ENCODE measurements at regions not wholly inside any gene's neighbourhood (a gene's known extent, or its start where the extent isn't known, plus 50 kb on each side); places are given as distances from the start of the nearest gene placed in this dataset.
"Not testable (repeated sequence)": the region's sequence is repeated elsewhere in the genome, so short reads cannot be mapped to it uniquely, and the experiment has no call there.

GRCh38 chr10:2772816-2773631 is 294.3 kb upstream of the PFKP start:
- Histone ChIP-seq H3K36me3 (ENCODE audit: low read length) (no peaks in the 10 kb centered on the region), H3K9me3 (ENCODE audit: insufficient read depth, low read length) (no peaks in the 10 kb centered on the region), H3K79me2 (ENCODE audit: insufficient read depth, low read length) (no peaks in the 10 kb centered on the region), H3F3A (ENCODE audit: insufficient read depth) (no peaks in the 10 kb centered on the region), H4K20me1 (ENCODE audit: low read depth, low read length) (no peaks in the 10 kb centered on the region), H3K9ac (ENCODE audit: low read length) (no peak overlapping the region), H3K4me2 (ENCODE audit: low read depth, low read length, poor library complexity, severe bottlenecking) (no peak overlapping the region), H3K9me2 (replicated peaks; ENCODE audit: insufficient read depth, low read length) (no peaks in the 10 kb centered on the region), H3K4me3 (ENCODE audit: insufficient read depth, low read length, poor library complexity, severe bottlenecking) (no peak overlapping the region), H3K27ac (ENCODE audit: low read depth, low read length) (no peak overlapping the region), H3K27me3 (ENCODE audit: low read length) (no peaks in the 10 kb centered on the region), H2AFZ (ENCODE audit: low read depth, low read length, severe bottlenecking) (no peak overlapping the region)
- TF ChIP-seq EZH2phosphoT487 (conservative IDR thresholded peaks at IDR 0.05; ENCODE audit: low read length) (no peak), CTCF (IDR thresholded peaks at IDR 0.05; ENCODE audit: insufficient read depth, low read length, poor library complexity, severe bottlenecking) (no peak)

DNA sequence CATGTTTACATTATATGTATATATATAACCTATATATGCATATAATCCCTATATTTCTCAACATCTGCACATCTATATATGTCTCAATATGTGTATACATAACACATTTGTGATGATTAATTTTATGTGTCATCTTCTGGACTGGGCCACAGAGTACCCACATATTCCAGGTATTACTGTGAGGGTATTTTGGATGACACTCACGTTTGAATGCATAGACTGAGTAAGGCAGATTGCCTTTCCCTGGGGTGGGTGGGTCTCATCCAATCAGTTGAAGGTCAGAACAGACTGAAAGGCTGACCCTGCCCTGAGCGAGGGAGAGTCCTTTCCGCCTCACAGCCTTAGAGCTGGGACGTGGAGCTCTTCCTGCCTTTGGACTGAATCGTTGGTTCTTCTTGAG is 295.2 kb upstream of the PFKP start:
- H2AFZ ChIP-seq (ENCODE audit: low read depth, low read length, severe bottlenecking): no peak overlapping the region
- H3K79me2 ChIP-seq (ENCODE audit: insufficient read depth, low read length): no peaks in the 10 kb centered on the region
- H3K9me3 ChIP-seq (ENCODE audit: insufficient read depth, low read length): no peaks in the 10 kb centered on the region
- H3K36me3 ChIP-seq (ENCODE audit: low read length): no peaks in the 10 kb centered on the region
- no peaks in the 10 kb centered on the region for H3K9me2 ChIP-seq (replicated peaks; ENCODE audit: insufficient read depth, low read length)
- H3F3A ChIP-seq (ENCODE audit: insufficient read depth): no peaks in the 10 kb centered on the region
- H3K27ac ChIP-seq (ENCODE audit: low read depth, low read length): no peak overlapping the region
- no peaks in the 10 kb centered on the region for H4K20me1 ChIP-seq (ENCODE audit: low read depth, low read length)
- no peak overlapping the region for H3K9ac ChIP-seq (ENCODE audit: low read length)
- H3K4me2 ChIP-seq (ENCODE audit: low read depth, low read length, poor library complexity, severe bottlenecking): no peak overlapping the region
- no peaks in the 10 kb centered on the region for H3K27me3 ChIP-seq (ENCODE audit: low read length)
- H3K4me3 ChIP-seq (ENCODE audit: insufficient read depth, low read length, poor library complexity, severe bottlenecking): no peak overlapping the region
- TF ChIP-seq EZH2phosphoT487 (conservative IDR thresholded peaks at IDR 0.05; ENCODE audit: low read length) (no peak), CTCF (IDR thresholded peaks at IDR 0.05; ENCODE audit: insufficient read depth, low read length, poor library complexity, severe bottlenecking) (no peak)

DNA sequence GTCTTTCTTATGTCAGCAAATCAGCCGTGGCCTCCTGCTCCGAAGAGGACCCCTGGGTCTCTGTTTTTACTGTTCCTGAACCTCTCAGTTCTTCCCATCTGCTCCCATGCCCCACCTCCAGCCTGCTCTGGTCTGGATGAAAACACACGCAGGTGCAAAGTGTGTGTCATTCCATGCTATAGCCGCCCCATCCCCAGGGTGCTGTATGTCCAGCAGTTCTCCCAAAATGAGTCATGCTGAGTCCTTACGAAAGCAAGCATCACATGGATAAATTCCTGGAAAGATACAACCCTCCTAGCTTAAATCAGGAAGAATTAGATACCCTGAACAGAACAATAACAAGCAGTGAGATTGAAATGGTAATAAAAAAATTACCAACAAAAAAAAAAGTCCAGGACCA is 300.1 kb upstream of the PFKP start:
- not testable (repeated sequence) for H3K4me2 ChIP-seq (ENCODE audit: low read depth, low read length, poor library complexity, severe bottlenecking); H3K27me3 ChIP-seq (ENCODE audit: low read length); H3F3A ChIP-seq (ENCODE audit: insufficient read depth); H3K9me2 ChIP-seq (replicated peaks; ENCODE audit: insufficient read depth, low read length); H3K79me2 ChIP-seq (ENCODE audit: insufficient read depth, low read length); H4K20me1 ChIP-seq (ENCODE audit: low read depth, low read length); H3K36me3 ChIP-seq (ENCODE audit: low read length); H3K9me3 ChIP-seq (ENCODE audit: insufficient read depth, low read length); H3K27ac ChIP-seq (ENCODE audit: low read depth, low read length); H3K9ac ChIP-seq (ENCODE audit: low read length); H2AFZ ChIP-seq (ENCODE audit: low read depth, low read length, severe bottlenecking); H3K4me3 ChIP-seq (ENCODE audit: insufficient read depth, low read length, poor library complexity, severe bottlenecking)

GRCh38 chr10:2761971-2762370 is 305.4 kb upstream of the PFKP start:
- TF ChIP-seq EZH2phosphoT487 (conservative IDR thresholded peaks at IDR 0.05; ENCODE audit: low read length) (no peak), CTCF (IDR thresholded peaks at IDR 0.05; ENCODE audit: insufficient read depth, low read length, poor library complexity, severe bottlenecking) (no peak)

More at GRCh38 chr10:2761971-2762370, 305.4 kb upstream of the PFKP start:
- H4K20me1 ChIP-seq (ENCODE audit: low read depth, low read length): no peaks in the 10 kb centered on the region
- no peaks in the 10 kb centered on the region; the same call in 1 of the 2 replicates for H3K9me3 ChIP-seq (ENCODE audit: insufficient read depth, low read length)
- H3K9ac ChIP-seq (ENCODE audit: low read length): no peak overlapping the region
- H3K79me2 ChIP-seq (ENCODE audit: insufficient read depth, low read length): no peaks in the 10 kb centered on the region
- no peaks in the 10 kb centered on the region for H3K9me2 ChIP-seq (replicated peaks; ENCODE audit: insufficient read depth, low read length)
- H2AFZ ChIP-seq (ENCODE audit: low read depth, low read length, severe bottlenecking): no peak overlapping the region
- no peaks in the 10 kb centered on the region for H3F3A ChIP-seq (ENCODE audit: insufficient read depth)
- no peaks in the 10 kb centered on the region for H3K27me3 ChIP-seq (ENCODE audit: low read length)
- no peak overlapping the region for H3K4me2 ChIP-seq (ENCODE audit: low read depth, low read length, poor library complexity, severe bottlenecking)
- H3K27ac ChIP-seq (ENCODE audit: low read depth, low read length): no peak overlapping the region
- H3K4me3 ChIP-seq (ENCODE audit: insufficient read depth, low read length, poor library complexity, severe bottlenecking): no peak overlapping the region
- no peaks in the 10 kb centered on the region for H3K36me3 ChIP-seq (ENCODE audit: low read length)

Data from SU-DHL-6 (cell line).